Smooth muscle cell (in vitro differentiated cells): ENCODE measurements at regions not wholly inside any gene's neighbourhood (a gene's known extent, or its start where the extent isn't known, plus 50 kb on each side); places are given as distances from the start of the nearest gene placed in this dataset.
"Not testable (repeated sequence)": the region's sequence is repeated elsewhere in the genome, so short reads cannot be mapped to it uniquely, and the experiment has no call there.

Experiments
- DNase-seq: peaks from one replicate; lab custom pipeline; 2025; ENCODE audit not compliant: unreplicated experiment; lab: John Stamatoyannopoulos, UW
- H2AFZ ChIP-seq: fragments of 200-600 bp; sonication (generic); 2 replicates; pipeline ENCODE4 v1.6.0; 2016; ENCODE audit warnings: antibody characterized with exemption, low read depth, mild to moderate bottlenecking
- H3F3A ChIP-seq: fragments of 200-600 bp; sonication (generic); 2 replicates; pipeline ENCODE4 v1.6.0; 2017; ENCODE audit warnings: antibody characterized with exemption, low read depth
- H3K27ac ChIP-seq: fragments of 200-600 bp; sonication (generic); 2 replicates; pipeline ENCODE4 v1.5.1; 2016; ENCODE audit warnings: low read depth, mild to moderate bottlenecking
- H3K27me3 ChIP-seq: fragments of 200-600 bp; sonication (generic); 2 replicates; pipeline ENCODE4 v1.6.1; 2016; ENCODE audit warnings: low read depth, mild to moderate bottlenecking
- H3K36me3 ChIP-seq: fragments of 200-600 bp; sonication (generic); 2 replicates; pipeline ENCODE4 v1.5.1; 2016; ENCODE audit warnings: low read depth
- H3K4me1 ChIP-seq: fragments of 200-600 bp; sonication (generic); 2 replicates; pipeline ENCODE4 v1.5.1; 2016; ENCODE audit warnings: low read depth
- H3K4me2 ChIP-seq: fragments of 200-600 bp; sonication (generic); 2 replicates; pipeline ENCODE4 v1.6.0; 2016; ENCODE audit warnings: mild to moderate bottlenecking
- H3K4me3 ChIP-seq: fragments of 200-600 bp; sonication (generic); 2 replicates; pipeline ENCODE4 v1.5.1; 2016; ENCODE audit warnings: mild to moderate bottlenecking
- H3K79me2 ChIP-seq: fragments of 200-600 bp; sonication (generic); 2 replicates; pipeline ENCODE4 v1.6.0; 2016; ENCODE audit warnings: low read depth, mild to moderate bottlenecking
- H3K9ac ChIP-seq: fragments of 200-600 bp; sonication (generic); 2 replicates; pipeline ENCODE4 v1.6.0; 2016; ENCODE audit warnings: low read depth
- H3K9me3 ChIP-seq: fragments of 200-600 bp; sonication (generic); replicated peaks from 2 replicates; pipeline ENCODE4 v1.5.1; 2016; ENCODE audit warnings: low read depth
- H4K20me1 ChIP-seq: fragments of 200-600 bp; sonication (generic); 2 replicates; pipeline ENCODE4 v1.6.0; 2016; ENCODE audit warnings: low read depth
- CTCF ChIP-seq: fragments of 200-600 bp; sonication (generic); IDR thresholded peaks from 2 replicates; pipeline ENCODE4 v1.5.1; 2017; ENCODE audit warnings: borderline replicate concordance, mild to moderate bottlenecking, antibody characterized with exemption; ENCODE audit not compliant: insufficient read depth, poor library complexity, severe bottlenecking
- WGBS: methylation state at CpG from one replicate; pipeline ENCODE4 v1.1.7; 2016; ENCODE audit warnings: low lambda C conversion rate; 5-methylcytosine and 5-hydroxymethylcytosine counted together

DNA sequence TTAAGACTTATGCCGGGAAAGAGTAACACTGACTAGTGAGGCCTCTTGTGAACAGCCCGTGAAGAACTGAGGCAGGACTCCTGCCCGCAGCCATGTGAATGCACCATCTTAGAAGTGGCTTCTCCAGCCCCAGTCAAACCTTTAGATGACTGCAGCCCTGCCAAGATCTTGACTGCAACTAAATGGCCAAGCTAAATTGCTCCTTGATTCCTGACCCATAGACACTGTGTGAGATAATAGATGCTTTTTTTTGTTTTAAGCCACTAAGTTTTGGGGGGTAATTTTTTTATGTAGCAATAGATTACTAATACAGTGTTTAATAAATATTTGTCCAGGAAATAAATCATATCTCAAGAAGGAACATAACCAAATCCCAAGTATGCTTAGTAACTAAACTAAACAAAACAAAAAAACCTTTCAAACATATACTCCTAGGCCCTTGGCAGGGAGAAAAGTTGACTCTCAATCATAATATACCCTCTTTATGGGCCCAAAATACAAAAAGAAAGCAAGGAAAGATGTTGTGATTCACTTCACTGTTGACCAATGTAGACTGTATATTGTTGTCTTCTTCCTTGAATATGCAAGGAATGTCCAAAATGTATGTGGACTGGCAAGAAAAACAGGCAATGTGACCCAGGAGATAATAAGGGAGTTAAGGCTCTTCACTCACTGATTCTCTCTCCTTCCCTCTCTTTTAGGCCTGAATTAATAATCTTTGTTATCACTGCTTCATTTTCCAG is 79.7 kb upstream of the ZNF366 start:
- peaks cover 16% of the 10 kb centered on the region for H3K4me1 ChIP-seq
- no peak for TF ChIP-seq CTCF
- H3K4me3 ChIP-seq, result no peak overlapping the region
- no peaks in the 10 kb centered on the region for H3K27me3 ChIP-seq
- H3K79me2 ChIP-seq, result no peaks in the 10 kb centered on the region
- peak overlapping the region; percentile 89 for H2AFZ ChIP-seq
- peaks cover 11% of the 10 kb centered on the region for H3F3A ChIP-seq
- peak overlapping the region; percentile 45 for H3K4me2 ChIP-seq
- no peaks in the 10 kb centered on the region for H4K20me1 ChIP-seq
- DNase-seq, result no peak
- no peak overlapping the region for H3K9ac ChIP-seq
- H3K27ac ChIP-seq, result peak overlapping the region; percentile 49
- no peaks in the 10 kb centered on the region for H3K9me3 ChIP-seq
- 96% methylated on average over 3 of the region's 3 CpGs for whole genome bisulfite sequencing
- H3K36me3 ChIP-seq, result no peaks in the 10 kb centered on the region

DNA sequence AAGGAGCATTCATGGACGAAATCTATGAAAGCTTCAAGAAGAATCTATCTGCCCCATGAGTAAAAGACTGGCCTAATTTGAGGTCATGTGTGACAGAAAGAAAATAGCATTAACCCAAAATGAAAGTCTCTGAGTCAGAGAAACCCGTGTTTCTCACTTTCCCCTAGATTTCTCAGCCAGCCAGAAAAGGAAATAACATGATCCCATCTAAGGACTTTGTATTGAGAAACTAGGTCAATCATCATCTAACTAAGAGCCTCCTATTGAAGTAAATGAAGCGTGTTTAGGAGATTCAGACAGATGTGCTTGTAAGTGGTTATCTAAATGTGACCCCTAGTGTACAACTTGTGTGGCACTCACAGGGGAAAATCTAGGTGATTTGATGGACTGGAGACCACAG is 77.3 kb upstream of the ZNF366 start:
- no peaks in the 10 kb centered on the region for H4K20me1 ChIP-seq
- peaks cover 11% of the 10 kb centered on the region for H3F3A ChIP-seq
- no peaks in the 10 kb centered on the region for H3K9me3 ChIP-seq
- H3K36me3 ChIP-seq, result no peaks in the 10 kb centered on the region
- no peaks in the 10 kb centered on the region for H3K27me3 ChIP-seq
- 48% methylated on average over 3 of the region's 3 CpGs for WGBS
- H3K4me3 ChIP-seq, result no peak overlapping the region
- peaks cover 16% of the 10 kb centered on the region for H3K4me1 ChIP-seq
- TF ChIP-seq CTCF, result no peak
- no peak overlapping the region for H3K9ac ChIP-seq
- peak overlapping the region; percentile 51 for H2AFZ ChIP-seq
- H3K79me2 ChIP-seq, result no peaks in the 10 kb centered on the region
- peak overlapping the region; percentile 12 for H3K4me2 ChIP-seq
- H3K27ac ChIP-seq, result peak overlapping the region; percentile 12
- DNase-seq, result no peak

DNA sequence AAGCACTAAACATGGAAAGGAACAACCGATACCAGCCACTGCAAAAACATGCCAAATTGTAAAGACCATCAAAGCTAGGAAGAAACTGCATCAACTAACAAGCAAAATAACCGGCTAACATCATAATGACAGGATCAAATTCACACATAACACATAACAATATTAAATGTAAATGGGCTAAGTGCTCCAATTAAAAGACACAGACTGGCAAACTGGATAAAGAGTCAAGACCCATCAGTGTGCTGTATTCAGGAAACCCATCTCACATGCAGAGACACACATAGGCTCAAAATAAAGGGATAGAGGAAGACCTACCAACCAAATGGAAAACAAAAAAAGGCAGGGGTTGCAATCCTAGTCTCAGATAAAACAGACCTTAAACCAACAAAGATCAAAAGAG is 72.1 kb upstream of the ZNF366 start:
- not testable (repeated sequence) for H3K79me2 ChIP-seq, H3K9ac ChIP-seq, DNase-seq, H3K4me2 ChIP-seq, H3K4me3 ChIP-seq, H3F3A ChIP-seq, H4K20me1 ChIP-seq, H3K4me1 ChIP-seq, H3K36me3 ChIP-seq, H3K27me3 ChIP-seq, H3K27ac ChIP-seq, H3K9me3 ChIP-seq, H2AFZ ChIP-seq
- 100% methylated on average over 2 of the region's 2 CpGs for WGBS

- DNase-seq, result no peak
- no peak overlapping the region for H3K27ac ChIP-seq
- no peaks in the 10 kb centered on the region for H3K79me2 ChIP-seq
- H4K20me1 ChIP-seq, result no peaks in the 10 kb centered on the region
- TF ChIP-seq CTCF, result no peak
- H2AFZ ChIP-seq, result no peak overlapping the region
- H3K9ac ChIP-seq, result no peak overlapping the region
- H3K4me2 ChIP-seq, result no peak overlapping the region
- no peaks in the 10 kb centered on the region for H3F3A ChIP-seq
- H3K4me3 ChIP-seq, result no peak overlapping the region
- no peaks in the 10 kb centered on the region for H3K36me3 ChIP-seq
- peaks cover 8% of the 10 kb centered on the region for H3K4me1 ChIP-seq
- no peaks in the 10 kb centered on the region for H3K9me3 ChIP-seq
- H3K27me3 ChIP-seq, result no peaks in the 10 kb centered on the region
- 56% methylated on average over 4 of the region's 4 CpGs for WGBS
Observed at GRCh38 chr5:72572236-72572765, 65.1 kb upstream of the ZNF366 start.
